ENCODE measurements at regions not wholly inside any gene's neighbourhood (a gene's known extent, or its start where the extent isn't known, plus 50 kb on each side); places are given as distances from the start of the nearest gene placed in this dataset.

DNA sequence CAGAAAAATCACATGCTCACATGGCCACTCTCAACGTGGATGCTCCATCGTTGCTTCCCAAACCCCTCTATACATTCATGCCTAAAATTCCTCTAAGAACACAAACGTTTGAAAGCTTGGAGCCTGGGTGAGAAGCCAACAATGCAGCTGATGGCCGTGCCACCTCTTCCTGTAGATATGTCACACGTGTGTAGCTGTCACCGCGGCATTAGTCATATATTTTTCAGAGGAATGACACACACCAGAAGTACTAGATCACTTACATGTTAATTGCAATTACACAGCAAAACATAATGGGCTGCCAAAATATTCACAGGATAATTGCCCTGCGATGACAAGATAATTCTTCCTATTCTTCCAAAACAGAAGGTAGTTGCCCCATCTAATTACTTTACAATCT lies 112.7 kb upstream of the BACE2 start:
- TF ChIP-seq EZH2phosphoT487 (IDR thresholded peaks at IDR 0.05; ENCODE audit: insufficient read depth, low read depth), result no peak
- no peak for TF ChIP-seq EZH2 (IDR thresholded peaks at IDR 0.05; ENCODE audit: insufficient read depth, poor library complexity, severe bottlenecking)

Measured in GM23248 (cell line).